ENCODE measurements at regions not wholly inside any gene's neighbourhood (a gene's known extent, or its start where the extent isn't known, plus 50 kb on each side); places are given as distances from the start of the nearest gene placed in this dataset.
A peak's percentile ranks its signal among the peaks of the same experiment; 100 is the strongest.
"Not testable (repeated sequence)": the region's sequence is repeated elsewhere in the genome, so short reads cannot be mapped to it uniquely, and the experiment has no call there.

DNA sequence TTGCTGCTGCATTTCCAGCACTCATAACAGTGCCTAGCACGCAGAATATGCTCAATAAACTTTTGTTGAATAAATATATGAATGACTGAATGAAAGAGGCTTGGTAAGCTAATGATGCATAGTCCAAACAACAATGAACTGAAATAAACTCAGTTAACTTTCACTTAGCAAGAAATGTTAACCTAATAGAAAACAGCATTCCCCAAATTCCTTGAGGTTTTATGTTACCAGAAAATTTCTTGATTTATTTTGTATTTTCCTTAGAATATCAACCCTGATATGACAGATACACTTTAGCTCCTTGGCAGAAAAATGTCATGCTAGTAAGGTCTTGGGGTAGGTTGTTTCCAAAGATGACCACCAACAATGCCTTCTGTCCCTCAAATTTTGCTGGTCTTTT is 217.4 kb downstream of the KCNE4 start:
- Histone ChIP-seq H3K4me3 (ENCODE audit: insufficient read depth, low read depth, low read length) (no peak overlapping the region), H3K27me3 (ENCODE audit: control insufficient read depth, insufficient read depth, low read length) (no peaks in the 10 kb centered on the region), H3K36me3 (replicated peaks; ENCODE audit: control insufficient read depth, insufficient read depth, low read length) (no peaks in the 10 kb centered on the region)
- no peak for DNase-seq

DNA sequence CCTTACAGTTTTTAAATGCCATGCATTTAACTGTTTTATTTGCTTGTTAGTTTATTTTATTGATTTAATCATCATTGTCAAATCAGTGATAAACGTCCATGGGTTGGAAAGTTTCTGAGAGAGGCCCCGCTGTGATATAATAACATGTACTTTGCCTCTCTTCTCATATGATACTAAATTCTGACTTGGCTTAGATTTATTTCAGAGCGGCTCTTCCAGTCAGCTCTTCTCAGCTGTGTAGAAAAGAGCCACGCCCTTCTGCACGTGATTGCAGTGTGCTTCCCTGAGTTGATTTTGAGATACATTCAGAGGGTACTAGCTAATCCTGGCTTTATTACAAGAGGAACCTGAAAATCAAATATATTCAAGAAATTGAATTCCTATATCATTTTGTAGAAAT is 218.6 kb downstream of the KCNE4 start:
- no peak for DNase-seq
- H3K36me3 ChIP-seq (replicated peaks; ENCODE audit: control insufficient read depth, insufficient read depth, low read length): no peaks in the 10 kb centered on the region
- no peak overlapping the region for H3K4me3 ChIP-seq (ENCODE audit: insufficient read depth, low read depth, low read length)
- no peaks in the 10 kb centered on the region for H3K27me3 ChIP-seq (ENCODE audit: control insufficient read depth, insufficient read depth, low read length)

DNA sequence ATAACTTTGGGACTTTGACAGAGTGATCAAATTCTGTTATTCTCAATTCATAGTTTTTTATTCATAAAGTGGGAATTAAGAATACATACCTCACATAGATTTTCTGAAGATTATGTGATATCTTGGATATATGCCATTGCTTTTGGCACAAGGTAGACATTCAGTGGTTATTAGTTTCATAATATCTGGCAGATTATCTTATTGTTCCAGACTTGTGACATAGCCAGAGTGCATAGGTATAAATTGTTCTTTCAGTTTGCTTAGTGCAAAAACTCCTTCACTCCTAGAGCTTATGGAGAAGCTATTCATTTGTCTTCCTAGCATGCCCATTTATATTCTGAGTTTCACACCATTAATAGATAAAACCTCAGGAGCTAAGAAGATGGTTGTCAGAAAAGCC is 222.0 kb downstream of the KCNE4 start:
- H3K27me3 ChIP-seq (ENCODE audit: control insufficient read depth, insufficient read depth, low read length): no peaks in the 10 kb centered on the region
- no peaks in the 10 kb centered on the region for H3K36me3 ChIP-seq (replicated peaks; ENCODE audit: control insufficient read depth, insufficient read depth, low read length)
- no peak for DNase-seq
- H3K4me3 ChIP-seq (ENCODE audit: insufficient read depth, low read depth, low read length): no peak overlapping the region

DNA sequence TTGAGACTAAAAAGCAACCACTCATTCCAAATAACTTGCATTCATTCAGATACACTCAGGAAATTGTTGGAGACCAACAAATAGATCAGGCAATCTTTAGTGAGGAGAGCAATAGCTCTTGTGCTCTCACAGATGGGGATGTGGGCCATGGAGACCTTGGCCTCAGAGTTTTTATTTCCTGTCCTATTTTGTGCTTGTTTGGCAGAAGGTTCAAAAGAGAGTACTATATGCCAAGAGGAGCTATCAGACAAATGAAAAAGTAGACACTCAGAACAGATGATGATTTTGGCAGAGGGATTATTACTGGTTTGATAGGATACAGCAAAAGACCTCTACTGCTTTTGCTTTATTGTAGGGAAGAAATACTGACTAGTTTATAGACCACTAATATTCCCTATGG is 230.2 kb downstream of the KCNE4 start:
- H3K4me3 ChIP-seq (ENCODE audit: insufficient read depth, low read depth, low read length): no peak overlapping the region
- H3K36me3 ChIP-seq (replicated peaks; ENCODE audit: control insufficient read depth, insufficient read depth, low read length): no peaks in the 10 kb centered on the region
- no peak for DNase-seq
- no peaks in the 10 kb centered on the region for H3K27me3 ChIP-seq (ENCODE audit: control insufficient read depth, insufficient read depth, low read length)

DNA sequence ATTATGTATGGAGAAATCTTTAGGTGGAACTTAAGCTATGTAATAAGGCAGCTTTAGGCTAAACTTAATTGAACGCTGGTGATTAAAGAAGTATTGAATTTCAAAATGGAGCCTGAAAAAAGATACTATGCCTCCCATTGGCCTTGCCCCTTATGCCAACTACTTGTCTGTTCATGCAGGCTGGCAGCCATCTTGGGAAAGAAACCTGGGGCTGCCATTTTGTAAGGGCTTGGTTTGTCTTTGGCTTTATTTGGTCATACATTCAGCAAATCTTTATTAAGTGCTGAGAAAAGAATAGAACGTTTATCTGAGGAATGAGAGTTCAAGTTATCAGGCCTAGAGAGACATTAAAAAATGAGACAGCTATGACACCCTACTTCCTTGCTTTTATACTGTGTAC is 231.3 kb downstream of the KCNE4 start:
- Histone ChIP-seq H3K4me3 (ENCODE audit: insufficient read depth, low read depth, low read length) (no peak overlapping the region), H3K27me3 (ENCODE audit: control insufficient read depth, insufficient read depth, low read length) (no peaks in the 10 kb centered on the region), H3K36me3 (replicated peaks; ENCODE audit: control insufficient read depth, insufficient read depth, low read length) (no peaks in the 10 kb centered on the region)
- no peak for DNase-seq

DNA sequence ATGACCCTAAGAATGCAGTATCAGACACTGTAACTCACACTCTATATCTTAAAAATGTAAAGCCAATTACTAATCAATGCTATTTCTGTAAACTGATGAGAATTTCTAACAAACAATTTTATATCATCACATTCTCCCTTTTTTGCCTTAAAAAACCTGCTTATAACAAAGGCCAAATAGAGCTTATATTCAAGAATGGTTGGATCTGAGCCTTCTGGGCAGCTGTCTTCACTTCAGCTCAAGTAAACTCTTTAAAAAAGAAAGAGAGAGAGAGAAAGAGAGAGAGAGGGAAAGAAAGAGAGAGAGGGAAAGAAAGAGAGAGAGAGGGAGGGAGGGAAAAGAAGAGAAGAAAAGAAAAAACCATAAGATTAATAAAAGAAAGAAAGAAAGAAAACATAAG is 231.8 kb downstream of the KCNE4 start:
- Histone ChIP-seq H3K36me3 (replicated peaks; ENCODE audit: control insufficient read depth, insufficient read depth, low read length) (no peaks in the 10 kb centered on the region), H3K4me3 (ENCODE audit: insufficient read depth, low read depth, low read length) (no peak overlapping the region), H3K27me3 (ENCODE audit: control insufficient read depth, insufficient read depth, low read length) (no peaks in the 10 kb centered on the region)
- DNase-seq: no peak

DNA sequence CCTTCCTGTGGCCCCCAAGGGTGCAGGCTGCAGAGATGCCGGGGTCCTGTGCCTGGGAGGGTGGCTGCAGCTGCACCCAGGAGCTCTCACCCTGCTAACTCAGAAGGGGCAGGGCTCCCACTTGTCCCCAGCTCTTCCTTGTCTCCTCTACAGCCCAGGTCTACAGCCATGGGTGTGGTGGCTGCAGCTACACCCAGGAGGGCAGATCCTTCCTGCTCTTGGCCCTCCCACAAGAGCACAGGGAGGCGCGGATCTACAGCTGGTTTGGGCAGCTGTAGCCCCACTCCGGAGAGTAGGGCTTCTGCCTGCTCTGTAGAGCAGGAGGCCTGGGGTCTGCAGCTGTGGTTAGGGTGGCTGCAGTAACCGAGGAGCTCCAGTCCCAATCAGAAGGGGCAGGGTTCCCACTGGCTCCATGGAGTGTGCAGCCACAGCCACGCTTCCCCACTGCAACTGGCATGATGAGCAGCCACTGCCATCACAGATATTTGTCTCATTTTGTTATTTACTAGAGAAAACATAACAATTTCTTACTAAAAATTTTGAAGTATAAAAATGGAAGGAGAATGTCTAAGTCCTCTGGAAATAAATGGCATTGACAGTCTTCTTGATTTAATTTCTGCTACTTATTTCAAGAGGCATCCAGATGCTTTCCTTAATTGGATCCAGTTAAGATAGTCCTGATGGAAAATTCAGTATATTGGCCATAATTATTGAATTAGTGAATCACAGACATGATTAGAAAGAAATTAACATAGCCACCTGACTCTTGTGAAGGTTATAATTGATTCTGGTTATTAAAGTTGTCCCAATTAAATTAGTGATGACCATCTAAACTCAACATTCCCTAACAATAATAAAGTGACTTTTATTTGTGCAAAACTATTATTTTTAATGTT is 233.6 kb downstream of the KCNE4 start:
- no peaks in the 10 kb centered on the region for H3K36me3 ChIP-seq (replicated peaks; ENCODE audit: control insufficient read depth, insufficient read depth, low read length)
- H3K27me3 ChIP-seq (ENCODE audit: control insufficient read depth, insufficient read depth, low read length): no peaks in the 10 kb centered on the region
- DNase-seq: no peak
- H3K4me3 ChIP-seq (ENCODE audit: insufficient read depth, low read depth, low read length): no peak overlapping the region

DNA sequence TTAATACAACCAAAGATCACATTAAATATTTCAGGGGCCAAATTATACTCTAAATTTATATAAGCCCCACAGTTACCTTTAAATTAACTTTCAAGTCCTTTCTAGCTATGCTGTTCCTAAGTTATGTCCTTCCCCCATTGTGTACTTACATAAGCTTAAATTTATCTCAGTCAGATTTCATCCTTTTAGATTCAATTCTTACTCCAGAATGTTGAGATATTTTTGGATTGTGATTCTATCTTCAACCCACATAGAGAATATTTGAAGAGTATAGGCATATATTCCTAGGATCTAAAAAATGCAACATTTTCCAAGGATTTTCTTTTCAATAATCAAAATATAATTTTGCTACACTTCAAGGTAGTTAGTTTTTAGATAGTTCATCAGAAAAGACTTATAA is 242.8 kb downstream of the KCNE4 start:
- H3K36me3 ChIP-seq (replicated peaks; ENCODE audit: control insufficient read depth, insufficient read depth, low read length): no peaks in the 10 kb centered on the region
- no peak for DNase-seq
- no peak overlapping the region for H3K4me3 ChIP-seq (ENCODE audit: insufficient read depth, low read depth, low read length)
- H3K27me3 ChIP-seq (ENCODE audit: control insufficient read depth, insufficient read depth, low read length): no peaks in the 10 kb centered on the region

DNA sequence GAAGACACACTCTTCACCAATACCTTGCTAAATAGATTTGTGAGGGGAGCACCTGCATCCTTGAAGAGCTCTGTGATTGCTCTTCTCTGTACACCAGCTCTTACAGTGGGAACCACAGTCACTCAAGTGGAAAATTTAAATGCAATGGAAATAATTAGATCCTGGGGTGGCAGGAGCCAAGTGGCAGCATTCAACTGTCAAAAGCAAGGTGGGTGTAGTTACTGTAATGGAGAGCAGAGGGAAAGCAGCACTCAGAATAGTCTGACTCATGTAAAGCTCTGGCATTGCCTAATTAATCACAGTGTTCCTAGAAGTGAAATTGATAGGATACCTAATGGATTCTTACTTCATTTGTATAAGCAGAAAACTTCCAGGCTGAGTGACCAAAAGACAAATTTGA is 245.8 kb downstream of the KCNE4 start:
- no peaks in the 10 kb centered on the region for H3K27me3 ChIP-seq (ENCODE audit: control insufficient read depth, insufficient read depth, low read length)
- no peak for DNase-seq
- no peaks in the 10 kb centered on the region for H3K36me3 ChIP-seq (replicated peaks; ENCODE audit: control insufficient read depth, insufficient read depth, low read length)
- no peak overlapping the region for H3K4me3 ChIP-seq (ENCODE audit: insufficient read depth, low read depth, low read length)

DNA sequence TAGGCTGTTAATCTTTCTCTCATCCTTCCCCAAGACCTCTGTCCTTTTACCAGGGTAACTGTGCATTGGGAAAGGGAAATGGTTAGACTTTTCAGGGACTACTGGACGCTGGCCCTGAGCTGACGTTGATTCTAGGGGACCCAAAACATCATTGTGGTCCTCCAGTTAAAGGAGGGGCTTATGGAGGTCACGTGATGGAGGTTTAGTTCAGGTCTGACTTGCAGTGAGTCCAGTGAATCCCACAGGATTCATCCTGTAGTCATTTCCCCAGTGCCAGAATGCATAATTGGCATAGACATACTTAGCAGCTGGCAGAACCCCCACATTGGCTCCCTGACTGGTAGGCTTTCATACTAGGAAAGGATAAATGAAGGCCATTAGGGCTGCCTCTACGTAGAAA is 246.3 kb downstream of the KCNE4 start:
- not testable (repeated sequence) for DNase-seq; H3K4me3 ChIP-seq (ENCODE audit: insufficient read depth, low read depth, low read length); H3K27me3 ChIP-seq (ENCODE audit: control insufficient read depth, insufficient read depth, low read length); H3K36me3 ChIP-seq (replicated peaks; ENCODE audit: control insufficient read depth, insufficient read depth, low read length)

DNA sequence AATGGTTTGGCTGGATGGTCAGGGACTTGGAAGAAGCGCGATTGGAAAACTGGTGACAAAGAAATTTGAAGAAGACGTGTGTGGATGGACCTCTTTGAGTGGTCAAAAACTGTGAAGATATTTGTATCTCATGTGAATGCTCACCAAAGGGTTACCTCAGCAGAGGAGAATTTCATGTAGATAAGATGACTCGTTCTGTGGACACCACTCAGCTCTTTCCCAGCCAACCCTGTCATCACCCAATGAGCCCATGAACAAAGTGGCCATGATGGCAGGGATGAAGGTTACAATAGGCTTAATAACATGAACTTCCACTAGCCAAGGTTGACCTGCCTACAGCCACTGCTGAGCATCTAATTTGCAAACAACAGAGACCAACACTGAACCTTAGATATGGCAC is 248.3 kb downstream of the KCNE4 start:
- no peak for DNase-seq
- no peaks in the 10 kb centered on the region for H3K27me3 ChIP-seq (ENCODE audit: control insufficient read depth, insufficient read depth, low read length)
- no peaks in the 10 kb centered on the region for H3K36me3 ChIP-seq (replicated peaks; ENCODE audit: control insufficient read depth, insufficient read depth, low read length)

DNA sequence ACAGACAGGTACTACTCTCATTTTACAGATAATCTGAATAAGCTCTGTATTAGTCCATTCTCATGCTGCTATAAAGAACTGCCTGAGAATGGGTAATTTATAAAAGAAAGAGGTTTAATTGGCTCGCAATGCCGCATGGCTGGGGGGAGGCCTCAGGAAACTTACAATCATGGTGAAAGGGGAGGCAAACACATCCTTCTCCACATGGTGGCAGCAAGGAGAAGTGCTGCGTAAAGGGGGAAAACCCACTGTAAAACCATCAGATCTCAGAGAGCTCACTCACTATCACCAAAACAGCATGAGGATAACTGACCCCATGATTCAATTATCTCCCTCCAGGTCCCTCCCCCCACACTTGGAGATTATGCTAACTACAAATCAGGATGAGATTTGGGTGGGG is 254.4 kb downstream of the KCNE4 start:
- no peak overlapping the region for H3K4me3 ChIP-seq (ENCODE audit: insufficient read depth, low read depth, low read length)
- no peaks in the 10 kb centered on the region for H3K27me3 ChIP-seq (ENCODE audit: control insufficient read depth, insufficient read depth, low read length)
- H3K36me3 ChIP-seq (replicated peaks; ENCODE audit: control insufficient read depth, insufficient read depth, low read length): no peaks in the 10 kb centered on the region
- peak; percentile 47 for DNase-seq

More for the DNA sequence above, 248.3 kb downstream of the KCNE4 start:
- H3K4me3 ChIP-seq (ENCODE audit: insufficient read depth, low read depth, low read length): no peak overlapping the region

DNA sequence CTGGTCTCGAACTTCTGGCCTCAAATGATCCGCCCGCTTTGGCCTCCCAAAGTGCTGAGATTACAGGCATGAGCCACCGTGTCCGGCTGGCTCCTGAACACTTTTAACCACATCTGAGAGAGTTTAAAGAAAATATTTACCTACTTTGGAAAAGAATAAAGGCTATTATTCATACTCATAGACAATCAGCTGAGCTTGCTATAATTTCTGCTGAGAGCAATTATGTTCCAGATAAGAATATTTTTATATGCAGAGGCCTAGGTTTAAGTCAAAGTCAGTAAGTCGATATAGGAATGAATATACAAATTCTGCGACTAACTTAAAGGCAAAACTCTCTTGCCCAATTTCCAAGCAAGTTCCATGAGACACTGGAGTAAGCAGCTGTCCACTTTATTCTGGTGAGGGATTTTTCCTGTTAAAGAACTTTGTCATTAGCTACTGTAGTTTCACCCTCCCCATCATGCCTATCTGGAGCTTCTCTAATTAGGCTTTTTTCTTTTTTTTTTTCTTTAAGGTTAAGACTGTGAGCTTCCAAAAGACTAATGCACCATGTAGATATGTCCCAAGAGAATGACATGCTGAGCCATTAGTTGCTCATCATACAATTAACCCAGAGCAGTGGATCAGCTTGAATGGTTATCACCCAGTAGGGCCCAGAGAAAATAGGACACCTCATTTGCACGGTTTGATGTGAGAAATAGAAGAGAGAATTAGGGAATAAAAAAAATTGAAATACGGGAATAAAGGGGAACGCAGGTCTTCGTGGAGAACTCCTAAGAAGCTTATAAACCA is 260.1 kb downstream of the KCNE4 start:
- no peaks in the 10 kb centered on the region for H3K27me3 ChIP-seq (ENCODE audit: control insufficient read depth, insufficient read depth, low read length)
- DNase-seq: no peak
- no peaks in the 10 kb centered on the region for H3K36me3 ChIP-seq (replicated peaks; ENCODE audit: control insufficient read depth, insufficient read depth, low read length)
- no peak overlapping the region for H3K4me3 ChIP-seq (ENCODE audit: insufficient read depth, low read depth, low read length)

DNA sequence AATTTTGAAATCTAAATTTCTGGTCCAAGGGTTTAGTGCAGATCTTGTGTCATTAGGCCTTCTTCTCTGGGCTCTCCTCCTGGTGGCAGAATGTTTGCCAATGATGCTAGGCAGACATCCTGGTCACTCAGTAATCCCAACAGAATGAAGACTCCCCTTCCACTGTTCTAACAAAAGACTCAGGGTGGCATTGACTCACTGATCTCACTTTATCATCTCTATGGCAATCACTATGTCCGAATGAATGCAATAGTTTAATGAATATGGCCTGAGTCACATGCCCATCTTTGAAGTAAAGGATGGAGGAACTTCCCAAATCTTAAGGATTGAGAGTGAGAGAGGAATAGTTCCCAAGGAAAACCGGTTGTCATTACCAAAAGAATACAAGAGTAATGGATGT is 261.1 kb downstream of the KCNE4 start:
- H3K4me3 ChIP-seq (ENCODE audit: insufficient read depth, low read depth, low read length): no peak overlapping the region
- no peaks in the 10 kb centered on the region for H3K27me3 ChIP-seq (ENCODE audit: control insufficient read depth, insufficient read depth, low read length)
- DNase-seq: no peak
- H3K36me3 ChIP-seq (replicated peaks; ENCODE audit: control insufficient read depth, insufficient read depth, low read length): no peaks in the 10 kb centered on the region

DNA sequence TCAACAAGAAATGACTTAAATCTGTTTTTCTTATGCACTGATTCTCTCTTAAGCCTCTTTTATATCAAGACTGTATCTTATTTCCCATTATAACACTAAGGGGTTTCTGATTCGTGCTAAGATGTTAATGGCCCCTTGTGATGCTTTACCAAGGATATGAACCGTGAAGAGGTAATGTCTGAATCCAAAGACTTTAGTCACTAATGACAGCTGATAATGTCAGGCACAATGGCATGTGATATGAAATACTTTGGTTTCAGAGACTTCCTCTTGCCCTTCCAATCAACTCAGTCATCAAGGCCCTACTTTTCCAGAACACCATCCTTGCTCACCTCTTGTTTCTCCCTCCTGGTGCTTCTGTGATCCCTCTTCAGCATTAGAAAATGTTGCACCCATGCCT is 262.8 kb downstream of the KCNE4 start:
- H3K36me3 ChIP-seq (replicated peaks; ENCODE audit: control insufficient read depth, insufficient read depth, low read length): no peaks in the 10 kb centered on the region
- no peaks in the 10 kb centered on the region for H3K27me3 ChIP-seq (ENCODE audit: control insufficient read depth, insufficient read depth, low read length)
- no peak for DNase-seq
- no peak overlapping the region for H3K4me3 ChIP-seq (ENCODE audit: insufficient read depth, low read depth, low read length)

Data from H7 (cell line).